ENCODE measurements at regions not wholly inside any gene's neighbourhood (a gene's known extent, or its start where the extent isn't known, plus 50 kb on each side); places are given as distances from the start of the nearest gene placed in this dataset.

GRCh38 chr2:120647487-120647886 lies 88.2 kb upstream of the GLI2 start:
- no peak for DNase-seq (ENCODE audit: low read depth in 1 of 2, low spot score in 2 of 2)
- H3K36me3 ChIP-seq (ENCODE audit: control insufficient read depth in 2 of 4, insufficient read depth in 4 of 4, low read length in 3 of 4) = no peaks in the 10 kb centered on the region
- no peak overlapping the region for H4K5ac ChIP-seq (ENCODE audit: insufficient read length, low read depth, low read length)
- H2BK20ac ChIP-seq (ENCODE audit: low read length) = no peak overlapping the region
- no peak overlapping the region for H2AFZ ChIP-seq (ENCODE audit: low read length)
- CTCF ChIA-PET (ENCODE audit: partially characterized antibody) = interaction anchor here (0.8 to 3.6 kb wide), 7 partner anchors 9 to 430 kb away, joined by 3 to 9 read pairs (median 4); no protein-coding TSS in a partner anchor
- no peak overlapping the region for H3K23ac ChIP-seq (ENCODE audit: insufficient read length)
- H3K56ac ChIP-seq (replicated peaks; ENCODE audit: insufficient read length, low read depth, low read length) = no peak overlapping the region
- H3K9me3 ChIP-seq (ENCODE audit: insufficient read depth in 2 of 2, low read depth in 1 of 2, low read length in 1 of 2) = peaks cover 3 to 14% of the 10 kb centered on the region in 2 experiments; a peak in 2 of 4 replicates
- H2BK5ac ChIP-seq (ENCODE audit: low read depth, low read length) = no peak overlapping the region
- no peak overlapping the region for H2BK12ac ChIP-seq (ENCODE audit: low read depth, low read length)
- no peak overlapping the region for H2BK15ac ChIP-seq (ENCODE audit: low read length)
- no peaks in the 10 kb centered on the region for H3K79me2 ChIP-seq (ENCODE audit: control insufficient read depth in 1 of 2, insufficient read depth in 2 of 2, low read length in 2 of 2)
- 79% methylated on average over 6 of the region's 6 CpGs; no CpG with 5 or more reads in 1 of the 2 experiments for WGBS, 2 experiments (ENCODE audit: extremely low coverage in 1 of 2, insufficient coverage in 1 of 2, insufficient read length in 1 of 2, insufficient replicate concordance in 2 of 2, low coverage in 1 of 2, low lambda C conversion rate in 2 of 2, missing lambda C conversion rate in 1 of 2)
- no peak overlapping the region for H3K27ac ChIP-seq (ENCODE audit: low read depth, low read length)
- H3K27me3 ChIP-seq (replicated peaks in 1 of 4; ENCODE audit: control insufficient read depth in 3 of 4, extremely low read depth in 1 of 4, insufficient read depth in 3 of 4, low read length in 3 of 4) = peaks cover 0 to 3% (median 1%) of the 10 kb centered on the region in 4 experiments; a peak in 1 of 7 replicates
- no peak overlapping the region for H3K4me3 ChIP-seq (ENCODE audit: extremely low read depth in 1 of 4, insufficient read depth in 2 of 4, low read depth in 3 of 4, low read length in 4 of 4)
- H3K18ac ChIP-seq (ENCODE audit: extremely low read depth, low read length) = no peak overlapping the region
- POLR2A ChIA-PET (ENCODE audit: partially characterized antibody) = interaction anchor here (1.2 kb wide), 1 partner anchor 427 kb away, joined by 3 read pairs; no protein-coding TSS in a partner anchor
- H3K4me2 ChIP-seq (ENCODE audit: insufficient read depth in 1 of 2, low read depth in 2 of 2, low read length in 2 of 2) = no peak overlapping the region
- no peak overlapping the region for H3K14ac ChIP-seq (ENCODE audit: insufficient read length)
- no peaks in the 10 kb centered on the region for H3K4me1 ChIP-seq (replicated peaks in 1 of 4; ENCODE audit: control insufficient read depth in 3 of 4, insufficient read depth in 4 of 4, low read length in 3 of 4)
- no peak overlapping the region for H4K8ac ChIP-seq (ENCODE audit: extremely low read depth, insufficient read depth, low read length)
- H3K4ac ChIP-seq (replicated peaks; ENCODE audit: insufficient read length, low read depth, low read length) = no peak overlapping the region
- H3K79me1 ChIP-seq (ENCODE audit: low read depth, low read length) = no peaks in the 10 kb centered on the region
- H4K20me1 ChIP-seq (replicated peaks in 1 of 2; ENCODE audit: control insufficient read depth in 1 of 2, insufficient read depth in 2 of 2, low read length in 2 of 2) = no peaks in the 10 kb centered on the region
- FAIRE-seq = no peak
- H4K91ac ChIP-seq (replicated peaks; ENCODE audit: insufficient read length, low read length) = no peak overlapping the region
- no peak overlapping the region for H2AK5ac ChIP-seq (ENCODE audit: low read depth, low read length)
- H2BK120ac ChIP-seq (replicated peaks; ENCODE audit: low read depth, low read length) = no peak overlapping the region
- no peak overlapping the region for H3K9ac ChIP-seq (replicated peaks in 1 of 4; ENCODE audit: extremely low read depth in 1 of 4, low read depth in 3 of 4, low read length in 3 of 4)
- H3K23me2 ChIP-seq (ENCODE audit: low read depth, low read length) = no peaks in the 10 kb centered on the region; the same call in 1 of the 2 replicates
- TF ChIP-seq BACH1 (IDR thresholded peaks at IDR 0.05; ENCODE audit: low read length) (no peak), SIRT6 (IDR thresholded peaks at IDR 0.05; ENCODE audit: low read length) (no peak), TAF1 (IDR thresholded peaks at IDR 0.05; ENCODE audit: low read depth, low read length) (no peak), RXRA (IDR thresholded peaks at IDR 0.05; ENCODE audit: insufficient read depth, low read depth, low read length) (no peak)
